Mesodermal cell (in vitro differentiated cells): ENCODE measurements at regions not wholly inside any gene's neighbourhood (a gene's known extent, or its start where the extent isn't known, plus 50 kb on each side); places are given as distances from the start of the nearest gene placed in this dataset.

ENCODE experiments used
- H3K27ac ChIP-seq: 2 replicates; pipeline ENCODE4 v1.7.0; 2013; ENCODE audit warnings: mild to moderate bottlenecking, low read depth, low read length, moderate library complexity; ENCODE audit not compliant: severe bottlenecking
- H3K36me3 ChIP-seq: 2 replicates; pipeline ENCODE4 v1.7.1; 2013; ENCODE audit warnings: mild to moderate bottlenecking, low read length, moderate library complexity; ENCODE audit not compliant: control insufficient read depth, insufficient read depth
- H3K4me1 ChIP-seq: one replicate; pipeline ENCODE4 v1.7.1; 2013; ENCODE audit warnings: mild to moderate bottlenecking, low read length; ENCODE audit not compliant: insufficient read depth, control insufficient read depth, poor library complexity, severe bottlenecking
- H3K4me3 ChIP-seq: 2 replicates; pipeline ENCODE4 v1.7.0; 2013; ENCODE audit warnings: low read length, control low read depth, mild to moderate bottlenecking; ENCODE audit not compliant: insufficient read depth, poor library complexity, severe bottlenecking; ENCODE audit errors: extremely low read depth
- H3K9me3 ChIP-seq: 2 replicates; pipeline ENCODE4 v1.7.1; 2013; ENCODE audit warnings: mild to moderate bottlenecking, low read length, moderate library complexity; ENCODE audit not compliant: control insufficient read depth
- WGBS, 2 experiments: methylation state at CpG; one replicate each; pipeline ENCODE4 v1.1.5; 2013; ENCODE audit warnings: missing lambda C conversion rate in 2 of 2; ENCODE audit not compliant: insufficient coverage in 2 of 2; 5-methylcytosine and 5-hydroxymethylcytosine counted together

GRCh38 chr1:4213366-4213973, 313.4 kb upstream of the C1orf174 start:
- 72 to 77% methylated on average over 18 of the region's 18 CpGs for WGBS, 2 experiments
- peaks cover 5% of the 10 kb centered on the region for H3K9me3 ChIP-seq
- H3K4me1 ChIP-seq, result no peaks in the 10 kb centered on the region
- H3K4me3 ChIP-seq, result no peak overlapping the region
- H3K27ac ChIP-seq, result no peak overlapping the region
- no peaks in the 10 kb centered on the region for H3K36me3 ChIP-seq

GRCh38 chr1:4214826-4215225, 314.8 kb upstream of the C1orf174 start:
- no peaks in the 10 kb centered on the region for H3K36me3 ChIP-seq
- H3K4me1 ChIP-seq, result no peaks in the 10 kb centered on the region
- WGBS, 2 experiments, result 88 to 91% methylated on average over 12 of the region's 12 CpGs
- no peak overlapping the region for H3K4me3 ChIP-seq
- peaks cover 5% of the 10 kb centered on the region for H3K9me3 ChIP-seq
- H3K27ac ChIP-seq, result no peak overlapping the region

- H3K27ac ChIP-seq, result no peak overlapping the region
- WGBS, 2 experiments, result 92 to 94% methylated on average over 8 to 9 of the region's 11 CpGs
- H3K36me3 ChIP-seq, result no peaks in the 10 kb centered on the region
- H3K4me3 ChIP-seq, result no peak overlapping the region
- peaks cover 5% of the 10 kb centered on the region for H3K9me3 ChIP-seq
- H3K4me1 ChIP-seq, result no peaks in the 10 kb centered on the region
Observed at GRCh38 chr1:4215391-4215790, 315.3 kb upstream of the C1orf174 start.

- H3K36me3 ChIP-seq, result no peaks in the 10 kb centered on the region
- H3K9me3 ChIP-seq, result peaks cover 5% of the 10 kb centered on the region
- no peak overlapping the region for H3K4me3 ChIP-seq
- no peak overlapping the region for H3K27ac ChIP-seq
- H3K4me1 ChIP-seq, result no peaks in the 10 kb centered on the region
Observed at GRCh38 chr1:4216231-4216630, 316.2 kb upstream of the C1orf174 start.

- Histone ChIP-seq H3K9me3 (peaks cover 5% of the 10 kb centered on the region), H3K36me3 (no peaks in the 10 kb centered on the region), H3K27ac (no peak overlapping the region), H3K4me1 (no peaks in the 10 kb centered on the region), H3K4me3 (no peak overlapping the region)
- 91 to 96% methylated on average over 5 to 10 of the region's 10 CpGs for WGBS, 2 experiments
Observed at GRCh38 chr1:4218619-4219018, 318.5 kb upstream of the C1orf174 start.

- H3K36me3 ChIP-seq, result no peaks in the 10 kb centered on the region
- 79 to 85% methylated on average over 6 to 9 of the region's 11 CpGs for WGBS, 2 experiments
- no peak overlapping the region for H3K27ac ChIP-seq
- peaks cover 5% of the 10 kb centered on the region for H3K9me3 ChIP-seq
- H3K4me1 ChIP-seq, result no peaks in the 10 kb centered on the region
- H3K4me3 ChIP-seq, result no peak overlapping the region
Observed at GRCh38 chr1:4219111-4219510, 319.0 kb upstream of the C1orf174 start.

- H3K4me3 ChIP-seq, result no peak overlapping the region
- H3K9me3 ChIP-seq, result peaks cover 5% of the 10 kb centered on the region
- no peak overlapping the region for H3K27ac ChIP-seq
- H3K4me1 ChIP-seq, result no peaks in the 10 kb centered on the region
- H3K36me3 ChIP-seq, result no peaks in the 10 kb centered on the region
- 77 to 83% methylated on average over 3 to 5 of the region's 5 CpGs for whole genome bisulfite sequencing, 2 experiments
Observed at GRCh38 chr1:4219826-4220225, 319.8 kb upstream of the C1orf174 start.

- Histone ChIP-seq H3K9me3 (peaks cover 5% of the 10 kb centered on the region), H3K27ac (no peak overlapping the region), H3K4me1 (no peaks in the 10 kb centered on the region), H3K4me3 (no peak overlapping the region), H3K36me3 (no peaks in the 10 kb centered on the region)
- WGBS, 2 experiments, result 70 to 100% methylated on average over 1 to 9 of the region's 9 CpGs
Observed at GRCh38 chr1:4220362-4220761, 320.3 kb upstream of the C1orf174 start.

GRCh38 chr1:4221107-4221506, 321.0 kb upstream of the C1orf174 start:
- 86 to 100% methylated on average over 2 to 4 of the region's 4 CpGs for WGBS, 2 experiments
- Histone ChIP-seq H3K27ac (no peak overlapping the region), H3K9me3 (peaks cover 5% of the 10 kb centered on the region), H3K36me3 (no peaks in the 10 kb centered on the region), H3K4me3 (no peak overlapping the region), H3K4me1 (no peaks in the 10 kb centered on the region)

- H3K27ac ChIP-seq, result no peak overlapping the region
- WGBS, 2 experiments, result 86 to 90% methylated on average over 14 to 17 of the region's 18 CpGs
- H3K9me3 ChIP-seq, result no peaks in the 10 kb centered on the region
- H3K4me1 ChIP-seq, result no peaks in the 10 kb centered on the region
- no peaks in the 10 kb centered on the region for H3K36me3 ChIP-seq
- H3K4me3 ChIP-seq, result no peak overlapping the region
Observed at GRCh38 chr1:4224684-4225467, 324.8 kb upstream of the C1orf174 start.

GRCh38 chr1:4227986-4228385, 327.9 kb upstream of the C1orf174 start:
- no peaks in the 10 kb centered on the region for H3K36me3 ChIP-seq
- no peak overlapping the region for H3K27ac ChIP-seq
- no peaks in the 10 kb centered on the region for H3K4me1 ChIP-seq
- H3K4me3 ChIP-seq, result no peak overlapping the region
- 76 to 89% methylated on average over 1 to 8 of the region's 15 CpGs for whole genome bisulfite sequencing, 2 experiments
- no peaks in the 10 kb centered on the region for H3K9me3 ChIP-seq
